Suppressor macrophage treated with lipopolysaccharide for 1 hour (primary cell): ENCODE measurements at regions not wholly inside any gene's neighbourhood (a gene's known extent, or its start where the extent isn't known, plus 50 kb on each side); places are given as distances from the start of the nearest gene placed in this dataset.
"Not testable (repeated sequence)": the region's sequence is repeated elsewhere in the genome, so short reads cannot be mapped to it uniquely, and the experiment has no call there.

Experiments
- DNase-seq, 3 donors: peaks; one replicate each; pipeline ENCODE4 v3.0.0-alpha.2; 2020 to 2022

DNA sequence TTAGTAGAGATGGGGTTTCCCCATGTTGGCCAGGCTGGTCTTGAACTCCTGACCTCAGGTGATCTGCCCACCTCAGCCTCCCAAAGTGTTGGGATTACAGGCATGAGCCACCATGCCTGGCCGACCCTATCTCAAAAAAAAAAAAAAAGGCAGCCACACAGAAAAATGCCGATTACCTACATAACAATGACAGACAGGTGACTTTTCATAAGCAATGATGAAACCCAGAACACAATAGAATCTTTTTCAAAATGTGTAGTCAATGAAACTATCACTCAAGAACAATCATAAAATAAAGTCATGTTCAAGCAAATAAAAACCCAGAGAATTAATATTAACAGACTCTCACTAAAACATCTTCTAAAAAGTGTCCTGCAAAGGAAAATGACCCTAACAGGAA lies 135.6 kb upstream of the MVB12B start:
- not testable (repeated sequence) for DNase-seq

GRCh38 chr9:126198854-126199253 lies 127.8 kb upstream of the MVB12B start:
- DNase-seq = no peak

DNA sequence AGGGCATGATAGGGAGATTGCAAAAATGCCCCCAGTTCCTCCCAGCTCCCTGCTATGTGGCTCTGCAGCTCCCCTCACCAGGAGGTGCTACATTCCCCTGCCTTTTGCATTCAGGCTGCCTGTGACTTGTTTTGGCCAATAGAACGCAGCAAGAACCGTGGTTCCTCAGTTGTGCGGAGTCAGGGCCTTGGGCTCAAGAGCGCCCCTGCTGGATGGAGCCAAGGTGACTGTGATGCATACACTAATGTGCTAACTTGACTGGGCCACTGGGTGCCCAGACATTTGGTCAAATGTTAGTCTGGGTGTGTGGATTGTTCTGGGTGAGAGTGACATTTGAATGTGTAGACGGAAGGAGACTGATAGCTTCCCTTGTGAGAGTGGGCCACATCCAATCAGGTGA lies 123.3 kb upstream of the MVB12B start:
- no peak for DNase-seq

- DNase-seq = no peak
Measured at GRCh38 chr9:126204197-126204596, 122.4 kb upstream of the MVB12B start.

- DNase-seq = no peak
Measured at GRCh38 chr9:126204708-126205225, 121.9 kb upstream of the MVB12B start.

- DNase-seq = peak in 2 of 3 donors; percentile 21 to 31
Measured at GRCh38 chr9:126205265-126205664, 121.4 kb upstream of the MVB12B start.

GRCh38 chr9:126205845-126206498 lies 120.7 kb upstream of the MVB12B start:
- DNase-seq = no peak

GRCh38 chr9:126207256-126207655 lies 119.4 kb upstream of the MVB12B start:
- no peak for DNase-seq

DNA sequence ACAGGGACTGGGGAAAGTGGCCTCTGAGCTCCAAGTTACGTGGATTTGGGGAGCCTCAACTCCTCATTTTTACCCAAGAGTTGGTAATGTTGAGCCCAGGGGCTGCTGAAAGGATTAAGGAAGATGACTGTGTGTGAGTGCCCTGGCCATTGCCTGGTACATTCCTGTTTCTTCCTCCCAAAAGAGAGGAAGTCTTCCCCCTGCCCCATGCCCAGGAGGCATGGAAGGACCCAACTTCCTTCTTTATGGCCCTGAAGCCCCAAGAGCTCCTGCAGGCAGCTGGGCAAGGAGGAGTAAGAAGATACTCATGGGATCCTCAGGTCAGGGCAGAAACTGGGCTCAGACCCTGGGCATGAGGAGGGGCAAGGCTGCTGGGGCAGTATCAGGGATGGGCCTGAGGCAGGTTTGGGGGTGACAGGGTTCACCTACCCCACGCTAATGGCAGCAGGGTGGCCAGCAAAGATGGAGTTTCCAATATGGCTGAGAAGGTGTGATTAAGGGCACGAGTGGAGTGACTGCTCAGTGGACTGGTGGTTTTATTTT lies 118.3 kb upstream of the MVB12B start:
- peak; percentile 20 to 37 (median 29) for DNase-seq

DNA sequence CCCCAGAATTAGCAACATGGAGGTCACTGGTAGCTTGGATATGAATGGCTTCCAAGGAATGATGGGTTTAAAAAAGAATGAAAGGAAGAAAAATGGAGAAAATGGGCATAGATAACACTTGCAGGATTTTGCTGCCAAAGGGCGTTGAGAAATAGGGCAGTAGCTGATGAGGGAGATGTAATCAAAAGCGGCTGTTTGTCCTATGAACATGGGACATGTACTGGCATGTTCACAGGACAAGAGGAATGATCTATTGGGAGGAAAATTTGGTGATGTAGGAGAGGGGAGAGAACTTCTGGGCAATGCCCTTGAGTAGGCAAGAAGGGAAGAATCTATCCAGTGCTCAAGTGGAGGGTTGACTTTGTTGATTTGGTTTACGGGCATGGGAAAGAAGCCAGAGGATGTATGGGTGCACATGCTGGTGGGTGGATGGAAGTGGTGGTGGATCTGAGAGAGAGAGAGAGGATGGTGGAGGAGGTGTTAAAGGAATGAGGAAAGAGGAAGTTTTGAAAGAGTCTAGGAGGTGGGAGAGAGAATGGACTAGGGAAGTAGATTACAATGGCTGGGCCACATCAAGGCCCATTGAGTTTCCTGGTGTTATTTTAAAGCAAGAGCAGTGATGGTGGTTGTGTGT lies 115.1 kb upstream of the MVB12B start:
- DNase-seq = no peak

DNA sequence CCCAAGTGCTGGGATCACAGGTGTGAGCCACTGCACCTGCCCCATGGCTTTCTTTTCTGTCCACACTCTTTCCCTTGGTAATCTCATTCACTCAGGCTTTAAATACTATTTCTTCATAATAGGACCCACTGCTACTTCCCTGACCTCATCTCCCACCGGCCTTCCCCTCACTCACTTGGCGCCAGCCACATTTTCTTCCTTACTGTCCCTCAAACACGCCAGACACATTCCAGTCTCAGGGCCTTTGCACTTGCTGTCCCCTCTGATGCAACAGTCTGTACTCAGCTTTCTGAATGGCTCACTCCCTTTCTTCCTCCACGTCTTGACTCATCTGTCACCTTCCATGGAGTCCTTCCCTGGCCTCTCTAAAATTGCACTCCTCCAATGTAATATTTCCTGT lies 111.1 kb upstream of the MVB12B start:
- no peak for DNase-seq

GRCh38 chr9:126216826-126217225 lies 109.8 kb upstream of the MVB12B start:
- no peak for DNase-seq

DNA sequence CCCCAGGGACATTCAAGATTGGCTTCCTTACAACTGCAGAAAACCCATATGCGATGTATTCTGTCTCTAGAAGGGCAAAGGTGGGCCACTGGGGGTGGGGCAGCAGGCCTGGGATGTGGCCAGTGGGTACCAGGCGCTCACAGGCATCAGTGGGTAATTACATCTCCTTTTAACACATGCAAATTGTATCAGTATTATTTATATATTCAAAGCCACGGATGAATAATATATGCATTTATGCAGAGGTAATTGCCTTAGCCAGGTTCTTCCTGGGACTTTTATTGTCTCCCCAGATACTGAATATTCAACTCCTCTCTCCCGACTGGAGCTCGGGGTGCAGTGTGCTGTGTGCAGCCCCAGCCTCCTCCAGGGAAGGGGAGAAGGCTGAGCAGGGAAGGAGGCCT lies 109.4 kb upstream of the MVB12B start:
- DNase-seq = no peak

DNA sequence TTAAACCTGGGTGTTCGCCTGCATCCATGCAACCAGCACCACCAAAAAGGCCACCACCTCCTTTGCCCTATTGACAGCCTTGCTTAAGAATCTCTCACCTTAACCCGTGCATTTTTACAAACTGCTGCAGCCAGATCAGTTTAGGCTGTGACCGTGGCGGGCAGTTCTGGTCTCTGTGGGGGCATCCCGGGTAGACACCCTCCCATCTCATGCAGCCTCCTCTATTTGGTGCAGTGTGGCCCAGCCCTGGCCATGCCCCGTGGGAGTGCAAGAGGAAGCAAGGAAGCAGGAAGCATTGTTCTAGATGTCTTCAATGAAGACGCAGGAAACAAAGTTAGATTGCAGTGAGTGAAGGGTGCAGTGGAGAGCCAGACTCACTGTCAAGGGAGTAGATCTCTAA lies 108.8 kb upstream of the MVB12B start:
- DNase-seq = no peak

- DNase-seq = no peak
Measured at GRCh38 chr9:126218359-126219125, 108.1 kb upstream of the MVB12B start.

DNA sequence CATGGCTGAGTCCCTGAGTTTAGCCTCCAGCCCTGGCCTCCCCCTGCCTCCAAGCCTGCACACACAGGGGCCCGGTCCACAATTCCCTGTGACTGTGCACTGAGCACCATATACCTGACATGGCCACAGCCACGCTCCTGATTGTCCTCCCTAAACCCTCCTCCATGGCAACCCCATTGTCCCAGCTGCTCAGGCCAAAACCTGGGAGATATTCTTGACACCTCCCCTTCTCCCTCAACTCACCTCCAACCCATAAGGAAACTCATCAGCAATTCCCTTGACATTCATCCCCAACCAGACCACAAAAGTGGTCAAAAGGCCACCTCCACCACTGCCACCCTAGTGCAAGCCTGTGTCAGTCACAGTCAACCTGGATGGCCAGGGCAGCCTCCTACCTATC lies 107.5 kb upstream of the MVB12B start:
- DNase-seq = no peak

GRCh38 chr9:126219648-126220063 lies 107.0 kb upstream of the MVB12B start:
- DNase-seq = no peak

DNA sequence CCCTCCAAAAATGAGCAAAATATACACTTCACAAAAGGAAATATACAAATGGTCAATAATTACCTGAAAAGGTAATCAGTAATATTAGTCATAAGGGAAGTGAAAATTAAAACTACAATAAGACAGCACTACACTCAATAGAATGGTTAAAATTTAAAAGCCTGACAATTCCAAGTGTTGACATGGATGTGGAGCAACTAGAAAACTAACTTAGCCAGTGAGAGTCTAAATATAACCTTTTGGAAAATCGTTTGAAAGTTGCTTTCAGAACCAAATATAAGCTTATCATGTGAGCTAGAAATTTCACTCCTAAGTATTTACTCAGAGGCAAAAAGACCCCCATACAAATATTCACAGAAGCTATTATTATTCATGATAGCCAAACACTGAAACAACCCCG lies 105.1 kb upstream of the MVB12B start:
- DNase-seq = no peak

- no peak for DNase-seq
Measured at GRCh38 chr9:126222363-126222834, 104.2 kb upstream of the MVB12B start.

DNA sequence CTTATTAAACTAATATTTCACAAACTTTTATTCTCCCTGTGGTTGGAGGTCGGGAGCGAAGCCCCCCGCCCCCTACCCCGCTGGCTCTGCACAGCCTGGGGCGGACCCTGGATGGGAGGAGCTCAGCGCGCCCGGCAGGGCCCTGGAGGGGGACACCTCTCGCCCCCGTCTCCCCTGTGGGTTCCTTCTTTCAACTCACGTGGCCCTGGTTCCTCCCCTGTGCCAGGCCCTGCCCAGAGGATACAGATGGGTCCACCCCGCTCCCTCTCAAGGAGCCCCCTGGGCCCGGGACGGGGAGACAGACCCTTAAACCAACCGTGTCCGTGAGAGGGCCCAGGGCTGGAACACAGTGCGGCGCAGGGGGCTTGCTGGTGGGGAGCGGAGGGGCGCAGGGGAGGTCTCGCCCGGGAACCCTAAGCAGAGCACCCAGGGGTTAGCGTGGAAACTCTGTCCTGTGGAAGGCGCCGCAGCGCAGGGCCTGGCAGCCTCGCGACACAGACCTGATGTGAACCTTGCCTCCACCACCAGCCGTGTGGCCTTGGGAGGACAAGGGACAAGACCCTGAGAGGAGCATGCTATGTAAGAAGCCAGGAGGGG lies 103.7 kb upstream of the MVB12B start:
- no peak for DNase-seq

- no peak for DNase-seq
Measured at GRCh38 chr9:126223798-126224531, 102.7 kb upstream of the MVB12B start.
